Lung (tissue), 11 donors: ENCODE measurements at regions not wholly inside any gene's neighbourhood (a gene's known extent, or its start where the extent isn't known, plus 50 kb on each side); places are given as distances from the start of the nearest gene placed in this dataset.

Experiments used
- ATAC-seq: fragments of 200-7000 bp; cut with Tn5 transposase; one replicate; pipeline ENCODE4 v1.9.1; 2020; ENCODE audit warnings: moderate number of reproducible peaks; ENCODE audit not compliant: insufficient read depth, low FRiP score
- DNase-seq, 3 donors: peaks; one replicate each; pipeline ENCODE4 v3.0.0-alpha.2; 2013 to 2017
- H3K27ac ChIP-seq, 2 donors: one replicate each; pipeline ENCODE4 v1.5.1; 2013; ENCODE audit warnings: mild to moderate bottlenecking in 2 of 2, moderate library complexity in 2 of 2, control low read depth in 1 of 2, inconsistent platforms in 1 of 2, low read depth in 1 of 2, low read length in 1 of 2
- H3K27me3 ChIP-seq, 3 donors: one replicate each; pipeline ENCODE4 v1.5.1; 2013; ENCODE audit warnings: low read length in 2 of 3; ENCODE audit not compliant: control insufficient read depth in 3 of 3, insufficient read depth in 3 of 3
- H3K36me3 ChIP-seq, 4 donors: one replicate each; pipeline ENCODE4 v1.5.1; 2013; ENCODE audit warnings: low read length in 4 of 4, mild to moderate bottlenecking in 1 of 4, moderate library complexity in 1 of 4; ENCODE audit not compliant: control insufficient read depth in 4 of 4, insufficient read depth in 4 of 4
- H3K4me1 ChIP-seq, 5 donors: one replicate each; pipeline ENCODE4 v1.5.1; 2013; ENCODE audit warnings: low read length in 5 of 5, mild to moderate bottlenecking in 2 of 5, moderate library complexity in 1 of 5; ENCODE audit not compliant: control insufficient read depth in 5 of 5, insufficient read depth in 5 of 5
- H3K4me3 ChIP-seq: one replicate; pipeline ENCODE4 v1.5.1; 2013; ENCODE audit warnings: mild to moderate bottlenecking, control low read depth, moderate library complexity
- H3K9ac ChIP-seq, 2 donors: one replicate each; pipeline ENCODE4 v1.5.1; 2013; ENCODE audit warnings: low read length in 2 of 2, control low read depth in 1 of 2; ENCODE audit not compliant: insufficient read depth in 1 of 2
- H3K9me3 ChIP-seq, 4 donors: one replicate each; pipeline ENCODE4 v1.5.1; 2013; ENCODE audit warnings: low read length in 3 of 4, mild to moderate bottlenecking in 1 of 4, moderate library complexity in 1 of 4; ENCODE audit not compliant: control insufficient read depth in 4 of 4, insufficient read depth in 3 of 4
- CTCF ChIP-seq: IDR thresholded peaks from 2 replicates; pipeline ENCODE4 v1.5.1; 2012; ENCODE audit warnings: mild to moderate bottlenecking; ENCODE audit errors: control extremely low read depth, extremely low read depth
- WGBS, 2 donors: extraction: QIAGEN DNeasy Blood & Tissue Kit; methylation state at CpG; one replicate each; pipeline ENCODE4 v1.1.7; 2013; 5-methylcytosine and 5-hydroxymethylcytosine counted together
- donor health status: control.
- donor health status: control.
- donor health status: Bipolar disorder and iron deficiency.
- donor health status: healthy.
- donor health status: DM: yes; HTN: yes; CAD: no.

- Histone ChIP-seq H3K4me3 (no peak overlapping the region), H3K9me3 (no peaks in the 10 kb centered on the region), H3K27me3 (no peaks in the 10 kb centered on the region), H3K4me1 (peaks cover 0 to 27% (median 0%) of the 10 kb centered on the region in 5 donors), H3K36me3 (no peaks in the 10 kb centered on the region), H3K9ac (no peak overlapping the region), H3K27ac (no peak overlapping the region)
- 52 to 54% methylated on average over 6 of the region's 6 CpGs for WGBS, 2 donors
- ATAC-seq (no peak), DNase-seq (peak; percentile 67 to 78 (median 69))
- no peak for TF ChIP-seq CTCF
Measured at GRCh38 chr1:218671573-218671972, 326.4 kb downstream of the TGFB2 start.

GRCh38 chr1:218673170-218673569, 328.0 kb downstream of the TGFB2 start:
- no peak overlapping the region for H3K9ac ChIP-seq
- 92 to 94% methylated on average over 2 of the region's 2 CpGs for WGBS, 2 donors
- H3K27me3 ChIP-seq = no peaks in the 10 kb centered on the region
- no peak overlapping the region for H3K27ac ChIP-seq
- no peaks in the 10 kb centered on the region for H3K9me3 ChIP-seq
- peaks cover 0 to 21% (median 0%) of the 10 kb centered on the region in 5 donors for H3K4me1 ChIP-seq
- H3K36me3 ChIP-seq = no peaks in the 10 kb centered on the region
- ATAC-seq (no peak), DNase-seq (no peak)
- TF ChIP-seq CTCF = no peak
- H3K4me3 ChIP-seq = no peak overlapping the region

- ATAC-seq (peak; percentile 92), DNase-seq (peak; percentile 73 to 88 (median 86))
- no peak for TF ChIP-seq CTCF
- H3K9me3 ChIP-seq = no peaks in the 10 kb centered on the region
- H3K4me1 ChIP-seq = peaks cover 0 to 21% (median 0%) of the 10 kb centered on the region in 5 donors
- H3K27ac ChIP-seq = peak overlapping the region in 1 of 2 donors; percentile 79
- H3K36me3 ChIP-seq = no peaks in the 10 kb centered on the region
- no peak overlapping the region for H3K4me3 ChIP-seq
- no peaks in the 10 kb centered on the region for H3K27me3 ChIP-seq
- 32 to 35% methylated on average over 9 of the region's 9 CpGs for WGBS, 2 donors
- peak overlapping the region in 1 of 2 donors; percentile 7 for H3K9ac ChIP-seq
Measured at GRCh38 chr1:218674280-218674773, 329.2 kb downstream of the TGFB2 start.

- DNase-seq (no peak), ATAC-seq (no peak)
- WGBS, 2 donors = 75 to 76% methylated on average over 7 of the region's 7 CpGs
- peaks cover 0 to 13% (median 0%) of the 10 kb centered on the region in 5 donors for H3K4me1 ChIP-seq
- no peak overlapping the region for H3K9ac ChIP-seq
- H3K27ac ChIP-seq = no peak overlapping the region
- H3K36me3 ChIP-seq = no peaks in the 10 kb centered on the region
- no peak for TF ChIP-seq CTCF
- no peaks in the 10 kb centered on the region for H3K27me3 ChIP-seq
- no peaks in the 10 kb centered on the region for H3K9me3 ChIP-seq
- no peak overlapping the region for H3K4me3 ChIP-seq
Measured at GRCh38 chr1:218677026-218677425, 331.9 kb downstream of the TGFB2 start.
